HCT116 (cell line): ENCODE measurements at regions not wholly inside any gene's neighbourhood (a gene's known extent, or its start where the extent isn't known, plus 50 kb on each side); places are given as distances from the start of the nearest gene placed in this dataset.

ENCODE experiments used
- ATAC-seq: fragments of 200-7000 bp; cut with Tn5 transposase; 2 replicates; pipeline ENCODE4 v1.9.1; 2020; ENCODE audit warnings: mild to moderate bottlenecking, moderate library complexity
- BruUV-seq: library from RNA; stranded (reverse); fragments of 400-500 nt; replicated peaks from 2 replicates; lab custom pipeline; 2021; lab: Mats Ljungman, UMichigan
- CTCF ChIA-PET: fragments of 300-600 bp; sonication (Branson Sonifier 250); formaldehyde crosslinking; loops from one replicate; lab custom pipeline; 2021; ENCODE audit warnings: antibody characterized with exemption; lab: Charles Lee
- POLR2A ChIA-PET: fragments of 300-600, 350-600 bp; sonication (Branson Sonifier 250); formaldehyde crosslinking; loops from one replicate; lab custom pipeline; 2021; ENCODE audit warnings: antibody characterized with exemption; lab: Charles Lee
- RAD21 ChIA-PET, 2 experiments: fragments of 300-600 bp; sonication (Branson Sonifier 250); formaldehyde crosslinking; loops; one replicate each; lab custom pipeline; 2023; ENCODE audit warnings: low total read pairs in 2 of 2; ENCODE audit not compliant: uncharacterized antibody in 2 of 2, unreplicated experiment in 2 of 2, low non-redundant PET in 1 of 2; lab: Charles Lee
- DNase-seq: peaks from one replicate; pipeline ENCODE4 v3.0.0-alpha.2; 2010; ENCODE audit warnings: low read depth, low spot score
- H2AFZ ChIP-seq: fragments of 200-600 bp; shearing (Covaris generic), sonication (generic); 2 replicates; pipeline ENCODE4 v1.6.1; 2017; ENCODE audit warnings: low read depth, mixed run types, mixed read lengths, antibody characterized with exemption, low read length; ENCODE audit not compliant: poor library complexity, severe bottlenecking
- H3K27ac ChIP-seq: 2 replicates; pipeline ENCODE4 v1.5.1; 2012; ENCODE audit warnings: low read depth, low read length
- H3K27me3 ChIP-seq: fragments of 200-600 bp; sonication (generic); 2 replicates; pipeline ENCODE4 v1.6.1; 2016; ENCODE audit warnings: mixed run types, low read length, mixed read lengths; ENCODE audit not compliant: insufficient read depth
- H3K36me3 ChIP-seq, 2 experiments: fragments of 200-500 bp in 1 of 2; fragments of 200-600 bp in 1 of 2; sonication (Bioruptor generic) in 1 of 2; sonication (generic) in 1 of 2; 2 replicates each; pipeline versions ENCODE4 v1.5.1 to v1.6.1; 2014 to 2016; ENCODE audit warnings: low read length in 2 of 2, inconsistent platforms in 1 of 2, mixed read lengths in 1 of 2, mixed run types in 1 of 2; ENCODE audit not compliant: insufficient read depth in 2 of 2, control insufficient read depth in 1 of 2
- H3K4me1 ChIP-seq, 2 experiments: fragments of 200-600 bp in 1 of 2; sonication (generic) in 1 of 2; 2 replicates each; pipeline versions ENCODE4 v1.5.1 to v1.6.1; 2012 to 2017; ENCODE audit warnings: low read length in 2 of 2, inconsistent platforms in 1 of 2, mild to moderate bottlenecking in 1 of 2, mixed read lengths in 1 of 2, mixed run types in 1 of 2, moderate library complexity in 1 of 2; ENCODE audit not compliant: insufficient read depth in 2 of 2, control insufficient read depth in 1 of 2
- H3K4me2 ChIP-seq: fragments of 200-600 bp; sonication (generic); 2 replicates; pipeline ENCODE4 v1.6.1; 2017; ENCODE audit warnings: mixed run types, low read length, mixed read lengths
- H3K4me3 ChIP-seq, 2 experiments: fragments of 200-600 bp in 1 of 2; sonication (generic) in 1 of 2; replicated peaks in 1 of 2; 2 replicates each; pipeline ENCODE4 v1.5.1; 2011 to 2016; ENCODE audit warnings: low read length in 2 of 2, control low read depth in 1 of 2, low read depth in 1 of 2, mild to moderate bottlenecking in 1 of 2, mixed read lengths in 1 of 2, mixed run types in 1 of 2
- H3K79me2 ChIP-seq: fragments of 200-600 bp; sonication (generic); 2 replicates; pipeline ENCODE4 v1.6.1; 2017; ENCODE audit warnings: mild to moderate bottlenecking, mixed run types, low read length, moderate library complexity, mixed read lengths; ENCODE audit not compliant: insufficient read depth
- H3K9ac ChIP-seq: fragments of 200-600 bp; sonication (generic); 2 replicates; pipeline ENCODE4 v1.6.1; 2016; ENCODE audit warnings: low read length, mixed read lengths
- H3K9me2 ChIP-seq: fragments of 200-600 bp; sonication (generic), shearing (Covaris generic); 2 replicates; pipeline ENCODE4 v1.6.1; 2017; ENCODE audit warnings: mixed run types, mild to moderate bottlenecking, moderate library complexity; ENCODE audit not compliant: insufficient read depth
- H3K9me3 ChIP-seq, 2 experiments: fragments of 200-500 bp in 1 of 2; fragments of 200-600 bp in 1 of 2; sonication (Bioruptor generic) in 1 of 2; sonication (generic) in 1 of 2; 2 replicates each; pipeline ENCODE4 v1.6.1; 2014 to 2017; ENCODE audit warnings: low read length in 2 of 2, mixed read lengths in 2 of 2, inconsistent platforms in 1 of 2, low read depth in 1 of 2, mild to moderate bottlenecking in 1 of 2, mixed run types in 1 of 2, moderate library complexity in 1 of 2; ENCODE audit not compliant: control insufficient read depth in 1 of 2, insufficient read depth in 1 of 2
- H4K20me1 ChIP-seq: fragments of 200-600 bp; sonication (generic), shearing (Covaris generic); 2 replicates; pipeline ENCODE4 v1.6.1; 2017; ENCODE audit warnings: mixed run types, mild to moderate bottlenecking, moderate library complexity; ENCODE audit not compliant: insufficient read depth
- CEBPB ChIP-seq: IDR thresholded peaks from 2 replicates; pipeline ENCODE4 v1.6.1; 2012; ENCODE audit warnings: low read depth
- EZH2phosphoT487 ChIP-seq: fragments of 200-600 bp; IDR thresholded peaks from 2 replicates; pipeline ENCODE4 v1.6.1; 2018; ENCODE audit warnings: antibody characterized with exemption, borderline replicate concordance
- SP1 ChIP-seq: IDR thresholded peaks from 2 replicates; pipeline ENCODE4 v1.6.1; 2012; ENCODE audit warnings: low read depth
- SRF ChIP-seq: IDR thresholded peaks from 2 replicates; pipeline ENCODE4 v1.6.1; 2012; ENCODE audit warnings: low read depth
- TCF7L2 ChIP-seq: IDR thresholded peaks from 2 replicates; pipeline ENCODE4 v1.7.0; 2011; ENCODE audit warnings: borderline replicate concordance, inconsistent platforms; ENCODE audit not compliant: insufficient read depth, insufficient read length; ENCODE audit errors: extremely low read depth
- YY1 ChIP-seq: IDR thresholded peaks from 2 replicates; pipeline ENCODE4 v1.6.1; 2011; ENCODE audit warnings: low read length, low read depth, moderate library complexity, mild to moderate bottlenecking; ENCODE audit not compliant: insufficient replicate concordance; ENCODE audit errors: extremely low read depth
- ZNF274 ChIP-seq: fragments of 200-500 bp; sonication (Bioruptor generic); IDR thresholded peaks from 2 replicates; pipeline ENCODE4 v1.6.1; 2014; ENCODE audit warnings: mild to moderate bottlenecking, low read depth, low read length, inconsistent platforms
- intact Hi-C: fragments of 100-400 bp; cut with micrococcal nuclease; formaldehyde crosslinking; loops from 2 replicates; pipeline ENCODE4 v1.10.0; 2022
- TF ChIP-seq, protein P1 (sequence below), 3 experiments: fragments of 200-600 bp in 1 of 3; sonication (generic) in 1 of 3; IDR thresholded peaks in 2 of 3; conservative IDR thresholded peaks in 1 of 3; 2 replicates each; pipeline ENCODE4 v1.5.1; 2012 to 2017; ENCODE audit warnings: low read depth in 2 of 3, low read length in 2 of 3, antibody characterized with exemption in 1 of 3, borderline replicate concordance in 1 of 3, control low read depth in 1 of 3, mild to moderate bottlenecking in 1 of 3, mixed read lengths in 1 of 3, mixed run types in 1 of 3, moderate library complexity in 1 of 3; ENCODE audit not compliant: insufficient read depth in 1 of 3
- TF ChIP-seq, protein P2 (sequence below): IDR thresholded peaks from 2 replicates; pipeline ENCODE4 v1.6.1; 2012

GRCh38 chr2:167640096-167640495 is 607.3 kb downstream of the STK39 start:
- H3K9ac ChIP-seq: no peak overlapping the region
- no peak overlapping the region for H3K4me3 ChIP-seq
- no peak for TF ChIP-seq TCF7L2
- TF ChIP-seq, protein P1, sequence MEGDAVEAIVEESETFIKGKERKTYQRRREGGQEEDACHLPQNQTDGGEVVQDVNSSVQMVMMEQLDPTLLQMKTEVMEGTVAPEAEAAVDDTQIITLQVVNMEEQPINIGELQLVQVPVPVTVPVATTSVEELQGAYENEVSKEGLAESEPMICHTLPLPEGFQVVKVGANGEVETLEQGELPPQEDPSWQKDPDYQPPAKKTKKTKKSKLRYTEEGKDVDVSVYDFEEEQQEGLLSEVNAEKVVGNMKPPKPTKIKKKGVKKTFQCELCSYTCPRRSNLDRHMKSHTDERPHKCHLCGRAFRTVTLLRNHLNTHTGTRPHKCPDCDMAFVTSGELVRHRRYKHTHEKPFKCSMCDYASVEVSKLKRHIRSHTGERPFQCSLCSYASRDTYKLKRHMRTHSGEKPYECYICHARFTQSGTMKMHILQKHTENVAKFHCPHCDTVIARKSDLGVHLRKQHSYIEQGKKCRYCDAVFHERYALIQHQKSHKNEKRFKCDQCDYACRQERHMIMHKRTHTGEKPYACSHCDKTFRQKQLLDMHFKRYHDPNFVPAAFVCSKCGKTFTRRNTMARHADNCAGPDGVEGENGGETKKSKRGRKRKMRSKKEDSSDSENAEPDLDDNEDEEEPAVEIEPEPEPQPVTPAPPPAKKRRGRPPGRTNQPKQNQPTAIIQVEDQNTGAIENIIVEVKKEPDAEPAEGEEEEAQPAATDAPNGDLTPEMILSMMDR (IDR thresholded peaks at IDR 0.05 in 2 of 3, conservative IDR thresholded peaks at IDR 0.05 in 1 of 3; ENCODE audit: borderline replicate concordance in 1 of 3, insufficient read depth in 1 of 3, low read depth in 2 of 3, low read length in 2 of 3): no peak
- no peak for TF ChIP-seq YY1
- no peak for TF ChIP-seq SRF
- TF ChIP-seq ZNF274: no peak
- TF ChIP-seq CEBPB: no peak
- TF ChIP-seq SP1: no peak
- TF ChIP-seq, protein P2, sequence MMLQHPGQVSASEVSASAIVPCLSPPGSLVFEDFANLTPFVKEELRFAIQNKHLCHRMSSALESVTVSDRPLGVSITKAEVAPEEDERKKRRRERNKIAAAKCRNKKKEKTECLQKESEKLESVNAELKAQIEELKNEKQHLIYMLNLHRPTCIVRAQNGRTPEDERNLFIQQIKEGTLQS: no peak
- TF ChIP-seq EZH2phosphoT487: no peak
- H3K79me2 ChIP-seq: no peaks in the 10 kb centered on the region
- no TSS peak for BruUV-seq
- no peaks in the 10 kb centered on the region for H3K27me3 ChIP-seq
- no peaks in the 10 kb centered on the region for H3K9me2 ChIP-seq
- H3K36me3 ChIP-seq: no peaks in the 10 kb centered on the region
- H2AFZ ChIP-seq: no peak overlapping the region
- RAD21 ChIA-PET: no interaction called here
- intact Hi-C loops: no loop called here
- no peaks in the 10 kb centered on the region for H3K4me1 ChIP-seq
- CTCF ChIA-PET: no interaction called here
- DNase-seq (no peak), ATAC-seq (no peak)
- POLR2A ChIA-PET: no interaction called here
- H3K4me2 ChIP-seq: no peak overlapping the region
- H3K9me3 ChIP-seq: no peaks in the 10 kb centered on the region
- no peaks in the 10 kb centered on the region for H4K20me1 ChIP-seq
- no peak overlapping the region for H3K27ac ChIP-seq
